ENCODE measurements at regions not wholly inside any gene's neighbourhood (a gene's known extent, or its start where the extent isn't known, plus 50 kb on each side); places are given as distances from the start of the nearest gene placed in this dataset.

- no peak for DNase-seq
These were observed 326.3 kb upstream of the TNP1 start for GRCh38 chr2:217186152-217186551.

- DNase-seq, result no peak
These were observed 325.6 kb upstream of the TNP1 start for GRCh38 chr2:217185265-217185995.

- DNase-seq, result no peak
These were observed 324.4 kb upstream of the TNP1 start for GRCh38 chr2:217184242-217184641.

- no peak for DNase-seq
These were observed 323.6 kb upstream of the TNP1 start for GRCh38 chr2:217183471-217183870.

GRCh38 chr2:217182926-217183325 is 323.1 kb upstream of the TNP1 start:
- DNase-seq, result no peak

- no peak for DNase-seq
These were observed 321.6 kb upstream of the TNP1 start for GRCh38 chr2:217181512-217181911.

- DNase-seq, result no peak
These were observed 320.0 kb upstream of the TNP1 start for GRCh38 chr2:217179854-217180253.

- DNase-seq, result no peak
These were observed 318.5 kb upstream of the TNP1 start for GRCh38 chr2:217178341-217178740.

- DNase-seq, result no peak
These were observed 317.9 kb upstream of the TNP1 start for GRCh38 chr2:217177720-217178119.

GRCh38 chr2:217171874-217172273 is 312.0 kb upstream of the TNP1 start:
- no peak for DNase-seq

GRCh38 chr2:217168496-217168895 is 308.6 kb upstream of the TNP1 start:
- DNase-seq, result no peak

- no peak for DNase-seq
These were observed 307.7 kb upstream of the TNP1 start for GRCh38 chr2:217167531-217167930.

GRCh38 chr2:217166241-217166850 is 306.5 kb upstream of the TNP1 start:
- peak; percentile 38 to 40 for DNase-seq

- no peak for DNase-seq
These were observed 305.7 kb upstream of the TNP1 start for GRCh38 chr2:217165547-217165946.

- DNase-seq, result no peak
These were observed 304.1 kb upstream of the TNP1 start for GRCh38 chr2:217163987-217164386.

GRCh38 chr2:217162533-217162932 is 302.7 kb upstream of the TNP1 start:
- DNase-seq, result peak; percentile 26 to 42

- DNase-seq, result peak; percentile 49 to 54
These were observed 301.4 kb upstream of the TNP1 start for GRCh38 chr2:217160978-217161973.

GRCh38 chr2:217160103-217160743 is 300.4 kb upstream of the TNP1 start:
- peak in 1 of 2 donors; percentile 8 for DNase-seq

- no peak for DNase-seq
These were observed 299.1 kb upstream of the TNP1 start for GRCh38 chr2:217158928-217159327.

GRCh38 chr2:217157581-217157980 is 297.7 kb upstream of the TNP1 start:
- DNase-seq, result no peak

- DNase-seq, result no peak
These were observed 296.9 kb upstream of the TNP1 start for GRCh38 chr2:217156801-217157200.

GRCh38 chr2:217154923-217155322 is 295.1 kb upstream of the TNP1 start:
- DNase-seq, result no peak

GRCh38 chr2:217153510-217153909 is 293.6 kb upstream of the TNP1 start:
- DNase-seq, result no peak

All from inflammatory macrophage (primary cell).